HL-60 (cell line): ENCODE measurements at regions not wholly inside any gene's neighbourhood (a gene's known extent, or its start where the extent isn't known, plus 50 kb on each side); places are given as distances from the start of the nearest gene placed in this dataset.
"Not testable (repeated sequence)": the region's sequence is repeated elsewhere in the genome, so short reads cannot be mapped to it uniquely, and the experiment has no call there.

Experiments used
- CTCF ChIP-seq: IDR thresholded peaks from one replicate; pipeline ENCODE4 v1.5.1; 2011; ENCODE audit warnings: low read length, control low read depth, inconsistent platforms; ENCODE audit not compliant: insufficient read depth
- POLR2AphosphoS5 ChIP-seq: IDR thresholded peaks from 2 replicates; pipeline ENCODE4 v1.6.1; 2012; ENCODE audit warnings: low read depth
- REST ChIP-seq: IDR thresholded peaks from 2 replicates; pipeline ENCODE4 v1.6.1; 2012; ENCODE audit warnings: low read depth; ENCODE audit not compliant: insufficient replicate concordance
- SPI1 ChIP-seq: IDR thresholded peaks from 2 replicates; pipeline ENCODE4 v1.6.1; 2012; ENCODE audit warnings: low read depth, mild to moderate bottlenecking, borderline replicate concordance

- TF ChIP-seq CTCF, POLR2AphosphoS5, REST, SPI1: not testable (repeated sequence)
Measured at GRCh38 chr6:6068157-6068556, 61.4 kb upstream of the NRN1 start.
